Bone marrow (tissue), 2 donors: ENCODE measurements at regions not wholly inside any gene's neighbourhood (a gene's known extent, or its start where the extent isn't known, plus 50 kb on each side); places are given as distances from the start of the nearest gene placed in this dataset.
A peak's percentile ranks its signal among the peaks of the same experiment; 100 is the strongest.
"Not testable (repeated sequence)": the region's sequence is repeated elsewhere in the genome, so short reads cannot be mapped to it uniquely, and the experiment has no call there.

ENCODE experiments used
- DNase-seq, 2 donors: peaks; one replicate each; lab custom pipeline; 2025; lab: John Stamatoyannopoulos, UW

DNA sequence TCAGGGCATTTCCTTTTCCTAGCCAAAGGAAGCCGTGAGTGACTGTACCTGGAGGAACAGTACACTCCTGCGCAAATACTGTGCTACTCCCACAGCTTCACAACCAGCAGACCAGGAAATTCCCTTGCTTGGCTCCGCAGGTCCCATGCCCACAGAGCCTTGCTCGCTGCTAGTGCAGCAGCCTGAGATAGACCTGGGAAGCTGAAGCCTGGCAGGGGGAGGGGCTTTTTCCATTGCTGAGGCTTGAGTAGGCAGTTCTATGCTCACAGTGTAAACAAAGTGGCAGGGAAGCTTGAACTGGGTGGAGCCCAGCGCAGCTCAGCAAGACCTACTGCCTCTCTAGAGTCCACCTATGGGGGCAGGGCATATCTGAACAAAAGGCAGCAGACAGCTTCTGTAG lies 291.2 kb downstream of the HGF start:
- DNase-seq = no peak

DNA sequence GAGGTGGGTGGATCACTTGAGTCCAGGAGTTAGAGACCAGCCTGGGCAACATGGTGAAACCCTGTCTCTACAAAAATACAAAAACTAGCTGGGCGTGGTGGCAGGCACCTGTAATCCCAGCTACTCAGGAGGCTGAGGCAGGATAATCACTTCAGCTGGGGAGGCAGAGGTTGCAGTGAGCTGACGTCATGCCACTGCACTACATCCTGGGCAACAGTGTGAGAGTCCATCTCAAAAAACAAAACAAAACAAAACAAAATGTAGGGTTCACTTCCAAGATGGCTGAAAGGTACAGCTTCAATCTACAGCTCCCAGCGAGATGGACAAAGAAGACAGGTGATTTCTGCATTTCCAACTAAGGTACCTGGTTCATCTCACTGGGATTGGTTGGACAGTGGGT lies 291.6 kb downstream of the HGF start:
- DNase-seq = not testable (repeated sequence)

DNA sequence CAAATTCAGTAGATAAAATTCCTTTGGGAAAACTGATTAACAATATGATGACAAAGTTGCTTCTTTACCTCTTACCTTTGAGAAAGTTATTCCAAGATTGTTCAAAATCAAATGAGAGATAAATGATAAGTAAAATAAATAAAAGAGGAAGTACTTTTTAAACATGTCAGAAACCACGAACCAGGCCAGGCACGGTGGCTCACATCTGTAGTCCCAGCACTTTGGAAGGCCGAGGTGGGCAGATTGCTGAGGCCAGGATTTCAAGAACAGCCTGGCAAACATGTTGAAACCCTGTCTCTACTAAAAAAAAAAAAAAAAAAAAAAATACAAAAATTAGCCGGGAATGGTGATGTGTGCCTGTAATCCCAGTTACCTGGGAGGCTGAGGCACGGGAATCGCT lies 296.6 kb downstream of the HGF start:
- no peak for DNase-seq

DNA sequence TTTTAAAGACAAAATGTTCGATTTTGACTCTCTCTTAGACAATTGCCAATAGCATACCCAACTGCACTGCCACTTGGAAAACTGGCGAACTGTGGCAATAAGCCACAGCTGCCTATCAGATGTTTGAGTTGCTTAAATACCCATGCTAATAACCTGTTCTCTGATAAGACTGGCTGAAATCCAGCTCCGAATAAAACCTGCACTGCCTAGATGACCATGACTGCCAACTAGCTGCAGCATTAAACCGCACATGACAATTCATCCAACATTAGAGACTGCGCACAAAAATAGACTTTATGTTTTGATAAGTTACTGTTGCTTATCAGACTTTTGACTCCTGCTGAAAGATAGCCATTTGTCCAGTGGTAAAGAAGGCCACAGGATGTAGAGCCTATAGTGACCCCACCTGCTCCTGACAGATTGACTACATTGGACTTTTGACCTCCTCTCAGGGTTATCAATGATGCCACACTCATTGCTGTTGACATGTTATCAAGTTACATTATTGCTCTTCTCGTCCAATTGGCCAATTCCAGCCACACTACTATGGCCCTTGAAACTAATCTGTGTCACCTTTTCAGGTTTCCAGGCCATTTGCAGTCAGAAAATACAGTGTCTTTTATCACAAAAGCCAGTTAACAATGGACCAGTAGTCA lies 299.0 kb downstream of the HGF start:
- no peak for DNase-seq

DNA sequence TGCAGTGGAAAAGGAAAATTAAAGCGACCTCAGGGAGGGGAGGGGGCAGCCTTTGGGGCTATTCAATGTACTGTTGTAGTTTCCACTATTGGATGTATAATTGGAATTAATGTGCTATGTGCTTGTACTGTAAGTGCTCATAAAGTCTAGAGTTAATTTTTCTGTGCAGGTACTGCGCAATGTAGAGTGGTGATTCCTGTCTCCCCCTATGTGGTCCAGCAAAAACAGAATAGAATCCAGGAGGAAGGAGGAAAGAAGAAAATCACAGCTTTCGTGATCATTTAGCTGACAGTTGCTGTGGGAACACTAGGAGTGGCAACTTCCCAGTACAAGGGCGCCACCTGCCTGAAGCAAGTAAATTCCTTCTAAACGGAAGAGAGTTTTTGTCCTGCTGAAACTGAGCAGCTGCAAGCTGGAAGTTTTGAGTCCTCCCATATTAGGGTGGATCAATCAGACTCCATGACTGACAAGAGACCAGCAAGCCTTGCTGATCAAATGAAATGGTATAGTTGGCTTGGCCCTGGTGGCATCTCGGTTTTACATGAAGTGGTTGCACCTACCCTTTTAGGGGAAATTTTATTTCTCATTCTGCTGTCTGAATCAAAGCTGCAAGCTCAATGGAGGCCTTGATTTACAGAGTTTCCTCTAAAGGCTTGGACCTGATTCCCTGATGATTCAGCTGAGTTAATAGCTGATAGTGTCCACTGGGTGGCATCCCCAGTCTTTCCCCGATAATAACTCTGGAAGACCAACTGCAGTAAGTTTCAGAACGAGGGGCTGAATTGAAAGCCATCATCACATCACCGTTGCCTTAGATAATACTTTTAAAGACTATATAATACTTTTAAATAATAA lies 299.8 kb downstream of the HGF start:
- peak in 1 of 2 donors; percentile 27 for DNase-seq

DNA sequence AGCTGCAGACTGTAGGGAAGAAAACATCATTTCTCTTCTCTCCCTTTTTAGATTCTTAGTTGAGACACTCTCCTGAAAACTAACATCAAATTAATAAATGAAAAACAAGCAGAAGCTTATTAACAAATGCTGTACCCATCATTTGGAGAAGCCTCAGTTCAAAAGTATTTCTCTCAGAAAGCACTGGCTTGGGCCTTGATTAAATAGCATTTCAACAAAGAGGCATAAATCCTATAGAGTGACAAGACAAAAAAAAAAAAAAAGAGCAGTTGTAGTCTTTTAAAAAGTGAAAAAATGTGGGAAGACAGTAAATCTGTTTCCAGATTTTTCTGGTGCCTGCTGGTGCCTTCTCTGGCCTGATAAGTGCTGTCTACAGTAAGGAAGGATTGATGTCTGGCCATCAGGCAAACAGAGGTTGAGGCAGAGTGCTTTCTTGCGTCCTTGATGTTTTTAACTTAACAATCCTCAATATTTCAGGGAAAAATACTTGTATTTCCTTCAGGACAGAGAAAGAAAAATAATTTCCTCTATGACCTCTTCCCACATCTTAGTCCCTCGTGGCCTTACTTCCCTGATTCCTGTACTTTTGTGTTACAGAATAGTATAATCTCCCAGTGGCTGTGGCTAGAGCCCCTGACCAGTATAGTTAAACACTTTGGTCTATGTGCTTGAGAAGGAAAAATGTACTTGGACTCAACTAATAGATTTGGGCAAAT lies 300.5 kb downstream of the HGF start:
- no peak for DNase-seq

DNA sequence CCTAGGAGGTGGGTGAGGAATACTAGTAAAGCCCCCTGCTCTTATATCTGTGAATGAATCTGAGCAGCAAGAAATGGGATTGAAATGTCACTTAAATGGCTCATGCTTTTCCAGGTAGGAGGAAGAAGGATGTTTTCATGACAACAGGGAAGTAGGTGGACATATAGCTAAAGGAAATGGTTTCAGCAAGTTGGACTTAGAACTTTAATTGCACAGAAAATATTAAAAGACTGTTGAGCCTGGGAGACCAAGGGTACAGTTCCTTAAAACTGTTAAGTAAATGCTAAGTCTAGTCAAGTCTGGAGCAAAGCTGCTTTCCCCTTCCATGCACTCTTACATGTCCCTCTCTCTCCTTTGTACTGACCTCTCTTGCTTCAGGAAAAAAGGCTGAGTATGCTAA lies 301.3 kb downstream of the HGF start:
- no peak for DNase-seq

DNA sequence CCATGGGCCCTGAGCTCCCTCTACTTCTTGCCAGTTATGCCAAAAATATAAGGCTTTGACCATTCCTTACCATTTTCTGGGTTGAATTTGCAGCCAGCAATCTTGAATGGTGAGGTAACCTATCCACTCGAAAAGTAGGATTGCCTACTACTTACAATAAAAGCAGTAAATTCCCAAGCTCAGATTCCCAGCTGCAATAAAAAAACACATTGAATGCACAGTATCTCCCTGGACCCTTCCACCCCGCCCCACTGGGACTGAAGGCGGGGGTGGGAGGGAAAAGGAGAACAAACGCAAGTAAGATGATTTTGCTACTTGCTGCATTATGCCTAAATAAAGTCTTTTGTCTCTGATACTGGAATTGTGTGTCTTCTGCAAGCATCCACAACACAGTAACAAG lies 301.9 kb downstream of the HGF start:
- no peak for DNase-seq

DNA sequence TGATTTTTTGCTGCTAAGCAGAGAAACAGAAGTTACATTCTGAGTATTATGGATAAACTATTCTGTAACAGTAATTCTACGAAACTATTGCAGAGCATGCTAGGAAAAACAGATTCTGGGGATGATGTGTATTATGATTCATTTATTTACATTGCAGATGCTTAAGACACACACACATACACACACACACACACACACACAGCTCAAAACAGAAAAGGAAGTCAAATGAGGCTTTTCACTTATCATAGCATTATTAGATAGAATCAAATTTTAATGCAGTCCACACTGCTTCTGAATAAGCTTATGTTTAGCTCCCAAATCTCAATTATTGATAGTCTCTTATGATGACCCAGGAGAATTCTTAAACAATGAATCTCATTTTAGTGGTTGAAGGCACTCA lies 307.2 kb downstream of the HGF start:
- no peak for DNase-seq

DNA sequence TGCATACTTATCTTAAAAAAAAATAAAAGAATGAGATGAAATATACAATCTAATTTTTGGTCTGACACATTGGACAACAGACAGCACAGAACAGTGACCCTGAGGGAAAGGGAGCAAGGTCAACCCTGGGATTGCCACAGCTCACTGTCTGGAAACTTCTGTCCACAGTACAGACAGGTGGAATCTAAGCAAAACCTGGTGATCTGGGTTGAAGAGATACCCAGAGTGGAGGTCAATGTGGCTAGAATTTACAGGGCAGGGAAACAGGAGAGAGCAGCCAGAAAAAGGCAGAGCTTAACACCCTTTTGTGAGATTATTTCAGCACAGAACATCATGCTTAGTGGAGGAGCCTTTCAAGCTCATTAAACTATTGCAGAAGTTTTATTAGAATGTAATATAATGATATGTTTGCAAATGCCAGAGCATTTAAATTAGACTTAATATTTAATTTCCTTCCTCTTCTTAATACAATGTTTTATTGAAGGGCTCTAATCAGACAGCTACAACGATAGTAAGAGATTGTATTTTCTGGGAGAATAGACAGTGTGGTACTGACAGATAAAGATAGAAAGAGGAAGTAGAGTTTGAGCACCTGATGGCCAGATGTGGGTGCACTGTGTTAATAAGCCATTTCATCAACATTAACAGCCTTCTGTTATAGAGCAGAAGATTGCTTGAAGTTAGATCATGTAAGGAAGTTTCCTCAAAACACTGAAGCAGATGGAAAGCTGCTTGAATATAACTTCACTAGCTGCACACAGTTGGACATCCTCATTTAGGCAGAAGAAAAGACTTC lies 309.4 kb downstream of the HGF start:
- DNase-seq = peak in 1 of 2 donors; percentile 37

DNA sequence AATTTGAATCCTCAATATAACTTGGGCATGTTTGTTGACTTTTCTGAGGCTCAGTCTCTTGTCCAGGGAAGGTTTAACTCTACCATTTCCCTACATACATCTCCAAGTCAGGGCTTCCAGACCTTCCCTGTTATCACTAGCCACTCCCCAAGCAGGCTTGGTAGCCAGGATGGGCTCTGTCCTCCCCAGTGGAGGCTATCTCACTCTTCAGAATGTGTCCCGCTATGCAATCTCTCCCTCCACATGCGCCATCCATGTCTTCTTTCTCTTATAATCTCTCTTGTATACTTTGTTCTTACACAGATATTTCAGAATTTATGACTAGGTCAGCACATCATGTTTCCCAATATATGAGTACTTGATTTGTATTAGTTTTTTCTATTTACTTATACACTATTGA lies 310.4 kb downstream of the HGF start:
- DNase-seq = no peak

DNA sequence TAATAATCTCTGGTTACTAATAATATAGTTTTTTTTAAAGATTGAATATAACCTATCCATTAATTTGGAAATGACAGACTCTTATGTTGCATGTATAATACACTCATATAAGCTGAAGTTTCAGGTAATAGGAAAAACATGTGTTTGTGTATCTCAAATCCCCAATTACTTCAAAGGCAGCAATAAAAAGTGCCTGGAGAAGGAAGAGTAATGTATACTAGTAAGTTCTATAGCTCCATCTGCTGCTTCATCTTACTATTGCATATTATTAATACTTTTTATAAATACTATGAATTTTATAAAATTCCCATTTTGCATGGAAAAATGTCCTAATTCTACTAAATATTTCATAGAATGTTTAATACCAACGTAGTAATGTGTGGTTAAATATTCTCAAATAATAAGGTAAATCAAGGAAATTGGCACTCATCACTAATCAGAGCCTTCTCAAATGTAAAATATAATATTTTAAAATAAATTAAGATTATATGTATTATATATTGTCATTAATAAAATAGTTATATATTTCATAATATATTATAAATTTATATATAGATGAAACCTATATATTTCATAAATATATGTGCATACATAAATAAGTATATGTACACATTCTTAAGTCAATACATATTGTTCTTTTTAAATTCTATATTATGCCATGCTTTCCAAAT lies 311.9 kb downstream of the HGF start:
- no peak for DNase-seq

DNA sequence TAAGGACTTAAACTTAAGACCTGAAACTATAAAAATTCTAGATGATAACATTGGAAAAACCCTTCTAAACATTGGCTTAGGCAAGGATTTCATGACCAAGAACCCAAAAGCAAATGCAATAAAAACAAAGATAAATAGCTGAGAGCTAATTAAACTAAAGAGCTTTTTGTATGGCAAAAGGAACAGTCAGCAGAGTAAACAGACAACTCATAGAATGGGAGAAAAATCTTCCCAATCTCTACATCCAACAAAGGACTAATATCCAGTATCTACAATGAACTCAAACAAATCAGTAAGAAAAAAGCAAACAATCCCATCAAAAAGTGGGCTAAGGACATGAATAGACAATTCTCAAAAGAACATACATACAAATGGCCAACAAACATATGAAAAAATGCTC lies 316.1 kb downstream of the HGF start:
- DNase-seq = not testable (repeated sequence)

DNA sequence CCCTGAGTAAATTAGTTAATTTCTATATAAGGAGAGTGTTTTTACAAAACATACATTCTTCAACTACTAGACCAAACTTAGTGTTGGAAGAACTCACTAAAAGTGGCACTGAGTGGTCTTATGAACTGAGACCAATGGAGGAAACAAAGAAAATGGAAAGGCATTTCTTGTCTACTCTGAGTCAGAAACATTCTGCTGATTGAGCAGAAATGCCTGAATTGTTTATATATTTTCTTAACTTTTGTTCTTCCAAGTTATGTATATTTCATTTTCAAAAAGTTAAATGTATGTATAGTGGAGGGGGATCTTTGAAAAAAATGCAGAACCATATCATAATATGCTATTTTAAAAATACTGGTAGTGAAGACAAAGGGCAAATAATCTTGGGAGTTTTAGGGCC lies 320.7 kb downstream of the HGF start:
- no peak for DNase-seq

DNA sequence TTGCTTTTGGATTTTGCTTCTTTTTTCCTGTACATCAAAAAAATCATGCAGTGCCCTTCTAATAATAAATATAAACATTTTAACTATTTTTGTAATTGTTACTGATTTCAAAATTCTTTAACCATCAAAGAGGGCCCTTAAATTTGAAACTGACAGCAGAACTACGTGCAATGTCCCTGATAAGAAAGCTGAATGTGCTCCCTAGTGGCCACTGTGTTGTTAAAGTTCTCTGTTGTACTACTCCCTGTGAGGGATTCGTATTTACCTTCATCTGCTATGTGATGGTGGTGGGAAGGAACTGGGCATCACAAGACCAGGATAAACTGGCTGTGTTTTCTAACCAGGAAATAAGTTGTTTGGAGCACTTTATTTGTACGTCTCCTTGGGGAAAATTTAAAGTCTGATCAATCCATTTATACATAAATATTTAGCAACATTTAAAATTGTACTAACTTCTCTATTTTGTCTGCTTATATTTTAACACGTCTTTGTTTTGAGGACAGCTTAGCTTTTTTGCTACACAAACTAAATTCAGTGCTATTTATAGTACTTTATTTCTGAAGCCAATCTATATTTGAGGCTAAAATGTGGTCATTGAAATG lies 322.4 kb downstream of the HGF start:
- peak in 1 of 2 donors; percentile 4 for DNase-seq

DNA sequence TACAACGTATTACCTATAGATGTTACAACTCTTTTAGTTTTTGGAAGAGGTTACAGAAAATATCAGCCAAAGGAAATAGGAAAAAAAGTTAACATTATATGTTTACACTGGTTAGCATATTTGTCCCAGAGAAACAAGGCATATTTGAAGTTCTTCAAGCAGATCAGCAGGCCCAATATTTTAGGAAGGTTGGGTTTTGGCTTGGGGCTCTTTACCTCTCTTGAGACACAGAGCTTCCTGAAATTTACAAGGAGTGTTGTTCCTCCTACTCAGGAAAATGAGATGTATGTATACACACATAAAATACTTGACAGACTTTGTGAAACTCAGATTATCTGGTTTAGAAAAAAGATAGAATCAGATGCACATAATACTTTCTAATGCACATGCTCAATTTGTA lies 323.6 kb downstream of the HGF start:
- no peak for DNase-seq

DNA sequence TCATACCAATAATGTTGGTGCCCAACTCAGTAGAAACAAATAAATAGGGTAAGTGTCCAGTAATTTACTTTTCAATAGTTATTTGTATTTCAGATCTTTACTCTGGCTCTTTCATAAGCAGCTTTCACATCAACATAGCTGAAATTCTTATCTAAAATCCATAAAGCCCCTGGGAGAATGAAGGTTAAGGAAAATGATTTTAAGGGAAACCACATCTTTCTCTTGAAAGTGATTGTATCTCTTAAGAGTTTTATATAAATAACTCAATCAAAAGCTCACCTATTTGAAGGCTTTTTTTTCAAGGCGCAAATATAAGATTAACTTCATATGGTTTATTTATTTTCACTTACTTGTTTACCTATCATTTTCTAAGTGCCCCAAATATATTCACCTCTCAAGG lies 324.4 kb downstream of the HGF start:
- no peak for DNase-seq

DNA sequence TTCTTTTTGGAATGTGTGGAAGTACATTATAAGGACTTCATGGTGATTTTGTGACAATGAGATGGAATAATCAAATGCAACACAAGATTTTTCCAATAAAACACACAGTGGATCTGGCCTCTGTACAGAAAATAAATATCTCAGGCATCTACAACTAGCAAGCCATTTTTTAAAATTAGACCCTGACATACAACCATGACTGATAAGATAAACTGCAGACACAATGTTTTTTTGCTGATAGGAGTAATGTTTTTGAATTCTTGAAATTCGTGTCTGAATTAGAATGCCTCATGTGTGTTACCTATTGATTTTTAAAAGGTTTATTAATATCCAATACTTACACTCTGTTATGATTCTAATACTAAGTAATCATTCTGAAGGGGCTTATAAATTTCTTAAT lies 328.1 kb downstream of the HGF start:
- no peak for DNase-seq

DNA sequence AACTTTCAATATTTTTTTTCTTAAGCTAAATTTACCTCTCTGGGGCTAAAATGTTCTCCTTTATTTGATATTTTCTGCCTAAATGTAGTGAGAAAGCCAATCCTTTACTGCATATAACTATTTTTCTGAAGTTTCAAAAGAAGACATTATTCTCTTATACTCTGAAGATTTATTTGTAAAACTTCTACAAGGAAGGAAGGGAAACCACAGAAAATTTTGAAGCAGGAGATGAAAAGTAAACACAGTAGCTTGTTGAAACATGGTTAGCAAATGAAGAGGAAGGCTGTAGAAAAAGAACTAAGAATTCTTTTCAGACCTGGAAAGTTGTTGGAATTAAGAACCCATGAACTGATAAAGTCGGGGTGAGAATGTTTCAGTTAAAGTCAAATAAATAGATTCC lies 330.3 kb downstream of the HGF start:
- DNase-seq = no peak

DNA sequence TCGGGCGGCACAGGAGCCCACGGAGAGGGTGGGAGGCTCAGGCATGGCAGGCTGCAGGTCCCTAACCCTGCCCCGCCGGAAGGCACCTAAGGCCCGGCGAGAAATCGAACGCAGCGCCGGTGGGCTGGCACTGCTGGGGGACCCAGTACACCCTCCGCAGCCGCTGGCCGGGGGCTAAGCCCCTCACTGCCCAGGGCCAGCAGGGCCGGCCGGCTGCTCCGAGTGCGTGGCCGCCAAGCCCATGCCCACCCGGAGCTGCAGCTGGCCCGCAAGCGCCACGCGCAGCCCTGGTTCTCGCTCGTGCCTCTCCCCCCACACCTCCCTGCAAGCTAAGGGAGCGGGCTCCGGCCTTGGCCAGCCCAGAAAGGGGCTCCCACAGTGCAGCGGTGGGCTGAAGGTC lies 332.7 kb downstream of the HGF start:
- DNase-seq = not testable (repeated sequence)

DNA sequence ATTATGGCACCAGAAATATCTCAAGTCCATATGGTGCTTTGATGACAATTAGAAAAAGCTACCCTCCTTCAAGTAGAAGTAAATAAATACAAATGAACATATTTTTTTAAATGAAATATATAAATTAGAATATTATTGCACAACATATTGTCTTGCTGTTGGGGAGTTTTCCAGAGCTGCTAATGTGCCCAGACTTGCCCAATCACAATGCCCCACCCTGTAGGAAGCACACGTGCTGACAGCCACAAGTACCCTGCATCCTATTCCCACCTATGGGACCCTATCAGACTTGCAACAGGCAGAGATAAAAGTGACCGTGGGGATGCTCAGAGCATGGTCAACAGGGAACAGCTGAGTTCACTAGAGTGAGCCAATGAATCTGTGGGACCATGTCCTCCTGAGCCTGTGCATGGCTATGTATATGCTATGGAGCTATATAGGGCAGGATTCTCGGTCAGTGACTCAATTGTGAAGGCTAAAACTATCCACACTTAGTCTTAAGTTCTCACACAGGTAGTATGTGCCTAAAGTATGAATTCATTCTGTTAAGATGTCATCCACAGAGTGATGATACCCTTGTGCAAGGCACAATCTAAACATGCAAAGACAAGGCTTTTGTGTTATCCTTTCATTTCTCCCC lies 336.0 kb downstream of the HGF start:
- no peak for DNase-seq
